ENCODE measurements at regions not wholly inside any gene's neighbourhood (a gene's known extent, or its start where the extent isn't known, plus 50 kb on each side); places are given as distances from the start of the nearest gene placed in this dataset.

DNA sequence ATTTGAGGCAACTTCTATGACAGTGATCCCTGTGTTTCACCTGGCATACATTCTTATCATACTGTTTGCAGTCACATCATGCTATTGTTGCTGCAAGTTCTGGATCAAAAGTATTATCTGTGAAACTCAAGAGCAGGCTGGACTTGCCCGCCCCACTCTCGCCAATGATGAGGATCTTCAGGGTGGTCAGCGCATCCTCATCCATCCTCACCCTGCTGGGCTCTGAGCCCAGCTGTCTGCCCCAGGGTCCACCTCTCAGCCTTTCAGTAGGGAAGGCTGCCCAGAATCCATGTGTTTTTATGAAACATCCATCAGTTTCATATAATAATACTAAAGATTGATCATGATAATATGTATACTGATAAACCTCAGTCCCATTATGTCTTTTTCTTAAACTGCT lies 55.4 kb upstream of the KIF5B start:
- CTCF ChIA-PET, result no interaction called here

DNA sequence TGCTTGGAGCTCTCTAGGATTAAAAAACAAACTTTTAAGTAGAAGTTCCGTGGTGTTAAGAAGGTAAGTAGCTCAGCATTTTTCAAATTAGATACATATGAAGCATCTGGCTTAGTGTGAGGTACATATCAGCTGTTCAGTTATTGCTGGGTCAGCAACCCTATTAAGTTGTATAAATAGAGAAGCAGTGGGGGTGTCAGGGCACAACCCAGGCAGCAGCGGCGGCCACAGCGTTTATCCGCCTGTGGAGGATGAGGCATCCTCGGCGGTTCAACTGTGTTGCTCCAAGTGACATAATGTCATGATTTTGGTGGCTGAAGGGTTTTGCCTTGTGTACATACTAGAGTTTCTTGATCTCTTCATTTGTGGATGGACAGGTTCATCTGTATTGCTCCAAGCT lies 54.6 kb upstream of the KIF5B start:
- ChIA-PET CTCF (no interaction called here), POLR2A (no interaction called here)
- TF ChIP-seq FOXK2 (IDR thresholded peaks at IDR 0.05) (no peak), ARNT (IDR thresholded peaks at IDR 0.05) (no peak), SUZ12 (IDR thresholded peaks at IDR 0.05) (no peak), TARDBP (IDR thresholded peaks at IDR 0.05) (no peak), NFRKB (IDR thresholded peaks at IDR 0.05) (no peak), CTBP1 (IDR thresholded peaks at IDR 0.05; ENCODE audit: borderline replicate concordance) (no peak), BHLHE40 (IDR thresholded peaks at IDR 0.05; ENCODE audit: borderline replicate concordance) (no peak), L3MBTL2 (conservative IDR thresholded peaks at IDR 0.05) (no peak)
- TF ChIP-seq, protein P1, sequence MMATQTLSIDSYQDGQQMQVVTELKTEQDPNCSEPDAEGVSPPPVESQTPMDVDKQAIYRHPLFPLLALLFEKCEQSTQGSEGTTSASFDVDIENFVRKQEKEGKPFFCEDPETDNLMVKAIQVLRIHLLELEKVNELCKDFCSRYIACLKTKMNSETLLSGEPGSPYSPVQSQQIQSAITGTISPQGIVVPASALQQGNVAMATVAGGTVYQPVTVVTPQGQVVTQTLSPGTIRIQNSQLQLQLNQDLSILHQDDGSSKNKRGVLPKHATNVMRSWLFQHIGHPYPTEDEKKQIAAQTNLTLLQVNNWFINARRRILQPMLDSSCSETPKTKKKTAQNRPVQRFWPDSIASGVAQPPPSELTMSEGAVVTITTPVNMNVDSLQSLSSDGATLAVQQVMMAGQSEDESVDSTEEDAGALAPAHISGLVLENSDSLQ (IDR thresholded peaks at IDR 0.05), result no peak
- DNase-seq (ENCODE audit: extremely low spot score), result no peak

More for the DNA sequence above, 55.4 kb upstream of the KIF5B start:
- TF ChIP-seq L3MBTL2 (conservative IDR thresholded peaks at IDR 0.05) (no peak), SUZ12 (IDR thresholded peaks at IDR 0.05) (no peak), SP1 (IDR thresholded peaks at IDR 0.05) (no peak), FOXM1 (IDR thresholded peaks at IDR 0.05; ENCODE audit: borderline replicate concordance) (no peak), FOXA1 (IDR thresholded peaks at IDR 0.05) (no peak), ELF4 (IDR thresholded peaks at IDR 0.05) (no peak), LEF1 (IDR thresholded peaks at IDR 0.05; ENCODE audit: borderline replicate concordance) (no peak)
- no peak for DNase-seq (ENCODE audit: extremely low spot score)
- POLR2A ChIA-PET, result no interaction called here

DNA sequence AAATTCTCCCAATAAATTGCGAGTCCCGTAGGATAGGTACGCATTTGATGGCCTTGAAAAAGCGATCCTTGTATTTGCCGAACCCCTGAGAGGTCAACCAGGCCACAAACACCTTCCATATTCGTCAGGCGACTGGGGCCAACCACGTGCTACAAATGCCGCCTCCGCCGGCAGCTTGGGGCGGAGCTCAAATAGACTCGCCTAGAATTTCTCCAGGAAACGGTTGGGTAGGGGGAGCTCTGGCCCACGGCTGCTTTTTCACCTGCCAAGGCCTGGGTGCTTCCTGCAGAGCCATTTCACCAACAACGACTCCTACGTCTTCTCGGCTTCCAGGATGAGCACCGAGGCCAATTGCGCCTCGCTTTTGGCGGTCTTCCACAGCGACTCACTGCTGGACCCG lies 53.4 kb upstream of the KIF5B start:
- CTCF ChIA-PET, result no interaction called here
- TF ChIP-seq NFRKB (IDR thresholded peaks at IDR 0.05), result no peak
- no peak for TF ChIP-seq SP1 (IDR thresholded peaks at IDR 0.05)
- no peak for TF ChIP-seq BHLHE40 (IDR thresholded peaks at IDR 0.05; ENCODE audit: borderline replicate concordance)
- no peak for TF ChIP-seq FOXM1 (IDR thresholded peaks at IDR 0.05; ENCODE audit: borderline replicate concordance)
- TF ChIP-seq SUZ12 (IDR thresholded peaks at IDR 0.05), result no peak
- TF ChIP-seq HDGF (IDR thresholded peaks at IDR 0.05; ENCODE audit: borderline replicate concordance), result no peak
- TF ChIP-seq ZNF384 (IDR thresholded peaks at IDR 0.05), result no peak
- TF ChIP-seq L3MBTL2 (conservative IDR thresholded peaks at IDR 0.05), result no peak
- TF ChIP-seq TARDBP (IDR thresholded peaks at IDR 0.05), result no peak
- no peak for TF ChIP-seq LEF1 (IDR thresholded peaks at IDR 0.05; ENCODE audit: borderline replicate concordance)
- no peak for TF ChIP-seq ARNT (IDR thresholded peaks at IDR 0.05)
- TF ChIP-seq ELF4 (IDR thresholded peaks at IDR 0.05), result no peak
- TF ChIP-seq, protein P1 (IDR thresholded peaks at IDR 0.05), result no peak
- TF ChIP-seq CTBP1 (IDR thresholded peaks at IDR 0.05; ENCODE audit: borderline replicate concordance), result no peak
- POLR2A ChIA-PET, result no interaction called here
- no peak for DNase-seq (ENCODE audit: extremely low spot score)
